T-helper 17 cell (primary cell): ENCODE measurements at regions not wholly inside any gene's neighbourhood (a gene's known extent, or its start where the extent isn't known, plus 50 kb on each side); places are given as distances from the start of the nearest gene placed in this dataset.

Source experiments
- ATAC-seq: fragments of 150-1000 bp; cut with Tn5 transposase; 2 replicates; pipeline ENCODE4 v1.10.0; 2021; ENCODE audit warnings: mild to moderate bottlenecking, moderate library complexity
- DNase-seq, 3 donors: peaks; one replicate each; pipeline versions ENCODE4 v3.0.0 to v3.0.0-alpha.2; 2020 to 2021
- H3K9me3 ChIP-seq: one replicate; pipeline ENCODE4 v1.7.0; 2013; ENCODE audit warnings: low read length, mild to moderate bottlenecking; ENCODE audit not compliant: control insufficient read depth, poor library complexity, severe bottlenecking
- H3K27ac Mint-ChIP-seq: one replicate; pipeline ENCODE4 v1.8.0; 2022; ENCODE audit warnings: mild to moderate bottlenecking, moderate library complexity, mixed read lengths
- H3K27me3 Mint-ChIP-seq: one replicate; pipeline ENCODE4 v1.8.0; 2022; ENCODE audit warnings: mixed read lengths
- H3K36me3 Mint-ChIP-seq: one replicate; pipeline ENCODE4 v1.8.0; 2022; ENCODE audit warnings: low read depth, mixed read lengths
- H3K4me1 Mint-ChIP-seq: one replicate; pipeline ENCODE4 v1.8.0; 2022; ENCODE audit warnings: mild to moderate bottlenecking, mixed read lengths
- H3K4me3 Mint-ChIP-seq: one replicate; pipeline ENCODE4 v1.8.0; 2022; ENCODE audit warnings: mild to moderate bottlenecking, moderate library complexity, mixed read lengths

GRCh38 chr10:83037653-83038052 is 1101.7 kb upstream of the GHITM start:
- no peak for DNase-seq
- Mint-ChIP-seq H3K4me3 (no peak overlapping the region), H3K27ac (no peak overlapping the region), H3K36me3 (no peaks in the 10 kb centered on the region), H3K4me1 (no peaks in the 10 kb centered on the region), H3K27me3 (no peaks in the 10 kb centered on the region)
- no peak for ATAC-seq
- no peaks in the 10 kb centered on the region for H3K9me3 ChIP-seq

GRCh38 chr10:83038631-83039030 is 1100.7 kb upstream of the GHITM start:
- ATAC-seq (no peak), DNase-seq (no peak)
- no peaks in the 10 kb centered on the region for H3K36me3 Mint-ChIP-seq
- no peak overlapping the region for H3K4me3 Mint-ChIP-seq
- H3K9me3 ChIP-seq = no peaks in the 10 kb centered on the region
- H3K27me3 Mint-ChIP-seq = no peaks in the 10 kb centered on the region
- no peak overlapping the region for H3K27ac Mint-ChIP-seq
- H3K4me1 Mint-ChIP-seq = no peaks in the 10 kb centered on the region

GRCh38 chr10:83045731-83046130 is 1093.6 kb upstream of the GHITM start:
- H3K4me1 Mint-ChIP-seq = no peaks in the 10 kb centered on the region
- no peak overlapping the region for H3K27ac Mint-ChIP-seq
- DNase-seq = no peak
- no peak for ATAC-seq
- no peaks in the 10 kb centered on the region for H3K27me3 Mint-ChIP-seq
- H3K36me3 Mint-ChIP-seq = no peaks in the 10 kb centered on the region
- H3K9me3 ChIP-seq = no peaks in the 10 kb centered on the region
- no peak overlapping the region for H3K4me3 Mint-ChIP-seq

GRCh38 chr10:83050815-83051214 is 1088.5 kb upstream of the GHITM start:
- Mint-ChIP-seq H3K27ac (no peak overlapping the region), H3K4me1 (no peaks in the 10 kb centered on the region), H3K4me3 (no peak overlapping the region), H3K27me3 (no peaks in the 10 kb centered on the region), H3K36me3 (no peaks in the 10 kb centered on the region)
- DNase-seq = no peak
- ATAC-seq = no peak
- H3K9me3 ChIP-seq = peaks cover under 1% of the 10 kb centered on the region

- Mint-ChIP-seq H3K27ac (no peak overlapping the region), H3K4me3 (no peak overlapping the region), H3K36me3 (no peaks in the 10 kb centered on the region), H3K4me1 (no peaks in the 10 kb centered on the region), H3K27me3 (no peaks in the 10 kb centered on the region)
- ATAC-seq (no peak), DNase-seq (no peak)
- H3K9me3 ChIP-seq = no peaks in the 10 kb centered on the region
These were observed 1076.4 kb upstream of the GHITM start for GRCh38 chr10:83062871-83063270.

- ATAC-seq = no peak
- H3K27ac Mint-ChIP-seq = no peak overlapping the region
- no peak for DNase-seq
- no peaks in the 10 kb centered on the region for H3K36me3 Mint-ChIP-seq
- no peaks in the 10 kb centered on the region for H3K9me3 ChIP-seq
- H3K27me3 Mint-ChIP-seq = no peaks in the 10 kb centered on the region
- H3K4me3 Mint-ChIP-seq = no peak overlapping the region
- H3K4me1 Mint-ChIP-seq = no peaks in the 10 kb centered on the region
These were observed 1065.8 kb upstream of the GHITM start for GRCh38 chr10:83073472-83073871.

GRCh38 chr10:83075016-83075814 is 1064.1 kb upstream of the GHITM start:
- H3K27ac Mint-ChIP-seq = no peak overlapping the region
- H3K9me3 ChIP-seq = no peaks in the 10 kb centered on the region
- no peak for DNase-seq
- no peaks in the 10 kb centered on the region for H3K27me3 Mint-ChIP-seq
- H3K4me3 Mint-ChIP-seq = no peak overlapping the region
- no peak for ATAC-seq
- no peaks in the 10 kb centered on the region for H3K36me3 Mint-ChIP-seq
- H3K4me1 Mint-ChIP-seq = no peaks in the 10 kb centered on the region

GRCh38 chr10:83075815-83076355 is 1063.4 kb upstream of the GHITM start:
- no peak for DNase-seq
- no peaks in the 10 kb centered on the region for H3K4me1 Mint-ChIP-seq
- H3K27ac Mint-ChIP-seq = no peak overlapping the region

GRCh38 chr10:83076443-83076842 is 1062.9 kb upstream of the GHITM start:
- DNase-seq (no peak), ATAC-seq (no peak)
- no peaks in the 10 kb centered on the region for H3K9me3 ChIP-seq
- H3K27me3 Mint-ChIP-seq = no peaks in the 10 kb centered on the region
- no peaks in the 10 kb centered on the region for H3K36me3 Mint-ChIP-seq
- no peak overlapping the region for H3K4me3 Mint-ChIP-seq
- no peaks in the 10 kb centered on the region for H3K4me1 Mint-ChIP-seq
- H3K27ac Mint-ChIP-seq = no peak overlapping the region

More at GRCh38 chr10:83075815-83076355, 1063.4 kb upstream of the GHITM start:
- no peaks in the 10 kb centered on the region for H3K36me3 Mint-ChIP-seq
- H3K27me3 Mint-ChIP-seq = no peaks in the 10 kb centered on the region
- no peak overlapping the region for H3K4me3 Mint-ChIP-seq
- ATAC-seq = no peak
- no peaks in the 10 kb centered on the region for H3K9me3 ChIP-seq

GRCh38 chr10:83078160-83078559 is 1061.1 kb upstream of the GHITM start:
- Mint-ChIP-seq H3K27me3 (no peaks in the 10 kb centered on the region), H3K4me3 (no peak overlapping the region), H3K4me1 (no peaks in the 10 kb centered on the region), H3K36me3 (no peaks in the 10 kb centered on the region), H3K27ac (no peak overlapping the region)
- DNase-seq (no peak), ATAC-seq (no peak)
- no peaks in the 10 kb centered on the region for H3K9me3 ChIP-seq

- ATAC-seq (no peak), DNase-seq (no peak)
- H3K4me3 Mint-ChIP-seq = no peak overlapping the region
- no peaks in the 10 kb centered on the region for H3K27me3 Mint-ChIP-seq
- H3K36me3 Mint-ChIP-seq = no peaks in the 10 kb centered on the region
- H3K4me1 Mint-ChIP-seq = no peaks in the 10 kb centered on the region
- no peaks in the 10 kb centered on the region for H3K9me3 ChIP-seq
- H3K27ac Mint-ChIP-seq = no peak overlapping the region
These were observed 1060.7 kb upstream of the GHITM start for GRCh38 chr10:83078645-83079044.

- no peaks in the 10 kb centered on the region for H3K9me3 ChIP-seq
- no peak overlapping the region for H3K27ac Mint-ChIP-seq
- no peaks in the 10 kb centered on the region for H3K36me3 Mint-ChIP-seq
- DNase-seq = no peak
- no peak for ATAC-seq
- no peaks in the 10 kb centered on the region for H3K27me3 Mint-ChIP-seq
- H3K4me1 Mint-ChIP-seq = no peaks in the 10 kb centered on the region
- H3K4me3 Mint-ChIP-seq = no peak overlapping the region
These were observed 1055.5 kb upstream of the GHITM start for GRCh38 chr10:83083831-83084230.

GRCh38 chr10:83089335-83089734 is 1050.0 kb upstream of the GHITM start:
- Mint-ChIP-seq H3K4me3 (no peak overlapping the region), H3K27ac (no peak overlapping the region), H3K4me1 (no peaks in the 10 kb centered on the region), H3K36me3 (no peaks in the 10 kb centered on the region), H3K27me3 (no peaks in the 10 kb centered on the region)
- no peak for ATAC-seq
- no peaks in the 10 kb centered on the region for H3K9me3 ChIP-seq
- DNase-seq = no peak

- Mint-ChIP-seq H3K27ac (no peak overlapping the region), H3K36me3 (no peaks in the 10 kb centered on the region), H3K4me3 (no peak overlapping the region), H3K27me3 (no peaks in the 10 kb centered on the region), H3K4me1 (no peaks in the 10 kb centered on the region)
- ATAC-seq (no peak), DNase-seq (no peak)
- H3K9me3 ChIP-seq = no peaks in the 10 kb centered on the region
These were observed 1034.7 kb upstream of the GHITM start for GRCh38 chr10:83104616-83105015.
